Stomach smooth muscle (tissue), 2 donors: ENCODE measurements at regions not wholly inside any gene's neighbourhood (a gene's known extent, or its start where the extent isn't known, plus 50 kb on each side); places are given as distances from the start of the nearest gene placed in this dataset.

Experiments
- H3K27ac ChIP-seq: one replicate; pipeline ENCODE4 v1.7.0; 2013; ENCODE audit warnings: mild to moderate bottlenecking, low read length, inconsistent platforms
- H3K27me3 ChIP-seq, 2 donors: one replicate each; pipeline ENCODE4 v1.7.0; 2013; ENCODE audit warnings: low read length in 2 of 2; ENCODE audit not compliant: insufficient read depth in 2 of 2, control insufficient read depth in 1 of 2
- H3K36me3 ChIP-seq, 2 donors: one replicate each; pipeline ENCODE4 v1.7.0; 2013; ENCODE audit warnings: low read length in 2 of 2; ENCODE audit not compliant: control insufficient read depth in 2 of 2, insufficient read depth in 2 of 2
- H3K4me1 ChIP-seq: one replicate; pipeline ENCODE4 v1.7.0; 2013; ENCODE audit warnings: low read length; ENCODE audit not compliant: control insufficient read depth, insufficient read depth
- H3K4me3 ChIP-seq, 2 donors: one replicate each; pipeline ENCODE4 v1.7.0; 2013; ENCODE audit warnings: low read length in 2 of 2
- H3K9ac ChIP-seq, 2 donors: one replicate each; pipeline ENCODE4 v1.7.0; 2013; ENCODE audit warnings: low read length in 2 of 2, mild to moderate bottlenecking in 1 of 2
- H3K9me3 ChIP-seq, 2 donors: one replicate each; pipeline ENCODE4 v1.7.0; 2013; ENCODE audit warnings: low read length in 2 of 2; ENCODE audit not compliant: control insufficient read depth in 2 of 2
- donor health status: healthy.
- donor health status: Pancreatic carcinoma.

- H3K36me3 ChIP-seq = no peaks in the 10 kb centered on the region
- no peak overlapping the region for H3K9ac ChIP-seq
- no peaks in the 10 kb centered on the region for H3K4me1 ChIP-seq
- H3K4me3 ChIP-seq = no peak overlapping the region
- peaks cover 0 to 2% of the 10 kb centered on the region in 2 donors for H3K27me3 ChIP-seq
- H3K9me3 ChIP-seq = no peaks in the 10 kb centered on the region
- no peak overlapping the region for H3K27ac ChIP-seq
These were observed 282.9 kb upstream of the PKDCC start for GRCh38 chr2:41764919-41765318.

- no peaks in the 10 kb centered on the region for H3K4me1 ChIP-seq
- no peak overlapping the region for H3K4me3 ChIP-seq
- no peaks in the 10 kb centered on the region for H3K36me3 ChIP-seq
- H3K27me3 ChIP-seq = peaks cover 0 to 2% of the 10 kb centered on the region in 2 donors
- no peaks in the 10 kb centered on the region for H3K9me3 ChIP-seq
- no peak overlapping the region for H3K9ac ChIP-seq
- no peak overlapping the region for H3K27ac ChIP-seq
These were observed 279.5 kb upstream of the PKDCC start for GRCh38 chr2:41768310-41768709.

- Histone ChIP-seq H3K9ac (no peak overlapping the region), H3K4me3 (no peak overlapping the region), H3K36me3 (no peaks in the 10 kb centered on the region), H3K9me3 (peaks cover 0 to 5% of the 10 kb centered on the region in 2 donors), H3K4me1 (no peaks in the 10 kb centered on the region), H3K27me3 (peaks cover 0 to 2% of the 10 kb centered on the region in 2 donors), H3K27ac (no peak overlapping the region)
These were observed 276.1 kb upstream of the PKDCC start for GRCh38 chr2:41771710-41772109.

- Histone ChIP-seq H3K9me3 (peaks cover 0 to 5% of the 10 kb centered on the region in 2 donors), H3K36me3 (no peaks in the 10 kb centered on the region), H3K27ac (no peak overlapping the region), H3K27me3 (peaks cover 0 to 2% of the 10 kb centered on the region in 2 donors), H3K4me1 (no peaks in the 10 kb centered on the region), H3K9ac (no peak overlapping the region), H3K4me3 (no peak overlapping the region)
These were observed 275.1 kb upstream of the PKDCC start for GRCh38 chr2:41772697-41773096.

- Histone ChIP-seq H3K9me3 (peaks cover 0 to 5% of the 10 kb centered on the region in 2 donors), H3K27ac (no peak overlapping the region), H3K27me3 (no peaks in the 10 kb centered on the region), H3K4me3 (no peak overlapping the region), H3K36me3 (no peaks in the 10 kb centered on the region), H3K4me1 (no peaks in the 10 kb centered on the region), H3K9ac (no peak overlapping the region)
These were observed 273.7 kb upstream of the PKDCC start for GRCh38 chr2:41774011-41774605.

- no peak overlapping the region for H3K4me3 ChIP-seq
- H3K27ac ChIP-seq = no peak overlapping the region
These were observed 272.3 kb upstream of the PKDCC start for GRCh38 chr2:41775366-41776025.

GRCh38 chr2:41779888-41780287, 267.9 kb upstream of the PKDCC start:
- H3K9ac ChIP-seq = no peak overlapping the region
- peaks cover 0 to 5% of the 10 kb centered on the region in 2 donors for H3K9me3 ChIP-seq
- no peak overlapping the region for H3K4me3 ChIP-seq
- H3K27ac ChIP-seq = no peak overlapping the region
- H3K36me3 ChIP-seq = no peaks in the 10 kb centered on the region
- H3K4me1 ChIP-seq = no peaks in the 10 kb centered on the region
- H3K27me3 ChIP-seq = no peaks in the 10 kb centered on the region

More at GRCh38 chr2:41775366-41776025, 272.3 kb upstream of the PKDCC start:
- Histone ChIP-seq H3K9ac (no peak overlapping the region), H3K36me3 (no peaks in the 10 kb centered on the region), H3K4me1 (no peaks in the 10 kb centered on the region), H3K27me3 (no peaks in the 10 kb centered on the region), H3K9me3 (peaks cover 0 to 5% of the 10 kb centered on the region in 2 donors)

- Histone ChIP-seq H3K4me3 (no peak overlapping the region), H3K36me3 (no peaks in the 10 kb centered on the region), H3K9me3 (no peaks in the 10 kb centered on the region)
These were observed 265.3 kb upstream of the PKDCC start for GRCh38 chr2:41782306-41783158.

GRCh38 chr2:41784496-41784895, 263.3 kb upstream of the PKDCC start:
- Histone ChIP-seq H3K27ac (no peak overlapping the region), H3K4me1 (no peaks in the 10 kb centered on the region), H3K27me3 (no peaks in the 10 kb centered on the region), H3K4me3 (no peak overlapping the region), H3K9me3 (no peaks in the 10 kb centered on the region), H3K9ac (no peak overlapping the region), H3K36me3 (no peaks in the 10 kb centered on the region)

More at GRCh38 chr2:41782306-41783158, 265.3 kb upstream of the PKDCC start:
- Histone ChIP-seq H3K9ac (no peak overlapping the region), H3K27ac (no peak overlapping the region), H3K4me1 (no peaks in the 10 kb centered on the region), H3K27me3 (no peaks in the 10 kb centered on the region)

- no peaks in the 10 kb centered on the region for H3K4me1 ChIP-seq
- no peaks in the 10 kb centered on the region for H3K36me3 ChIP-seq
- no peaks in the 10 kb centered on the region for H3K9me3 ChIP-seq
- H3K9ac ChIP-seq = no peak overlapping the region
- no peaks in the 10 kb centered on the region for H3K27me3 ChIP-seq
- H3K27ac ChIP-seq = no peak overlapping the region
- H3K4me3 ChIP-seq = no peak overlapping the region
These were observed 262.4 kb upstream of the PKDCC start for GRCh38 chr2:41785251-41786022.
